NCI-H187 treated with DMSO at 0.1 percent for 48 hours (cell line): ENCODE measurements at regions not wholly inside any gene's neighbourhood (a gene's known extent, or its start where the extent isn't known, plus 50 kb on each side); places are given as distances from the start of the nearest gene placed in this dataset.

ENCODE experiments used
- DNase-seq: peaks from one replicate; lab custom pipeline; 2025; lab: John Stamatoyannopoulos, UW

DNA sequence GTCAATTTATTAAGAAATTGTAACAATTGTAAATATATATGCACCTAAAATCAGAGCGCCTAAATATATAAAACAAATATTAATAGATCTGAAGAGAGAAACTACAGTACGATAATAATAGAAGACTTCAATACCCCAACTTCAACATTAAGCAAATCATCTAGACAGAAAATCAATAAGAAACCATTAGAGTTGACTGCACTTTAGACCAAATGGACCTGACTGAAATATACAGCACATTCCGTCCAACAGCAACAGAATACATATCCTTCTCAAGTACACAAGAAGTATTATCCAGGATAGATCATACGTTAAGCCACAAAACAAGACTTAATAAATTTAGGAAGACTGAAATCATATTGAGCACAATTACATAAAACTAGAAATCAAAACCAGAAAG, 208.7 kb downstream of the MED10 start:
- no peak for DNase-seq

GRCh38 chr5:6166698-6167394, 211.5 kb downstream of the MED10 start:
- no peak for DNase-seq

- DNase-seq: no peak
Measured at GRCh38 chr5:6163913-6164312, 214.4 kb downstream of the MED10 start.

GRCh38 chr5:6162175-6162574, 216.2 kb downstream of the MED10 start:
- no peak for DNase-seq

GRCh38 chr5:6161257-6161656, 217.1 kb downstream of the MED10 start:
- no peak for DNase-seq

DNA sequence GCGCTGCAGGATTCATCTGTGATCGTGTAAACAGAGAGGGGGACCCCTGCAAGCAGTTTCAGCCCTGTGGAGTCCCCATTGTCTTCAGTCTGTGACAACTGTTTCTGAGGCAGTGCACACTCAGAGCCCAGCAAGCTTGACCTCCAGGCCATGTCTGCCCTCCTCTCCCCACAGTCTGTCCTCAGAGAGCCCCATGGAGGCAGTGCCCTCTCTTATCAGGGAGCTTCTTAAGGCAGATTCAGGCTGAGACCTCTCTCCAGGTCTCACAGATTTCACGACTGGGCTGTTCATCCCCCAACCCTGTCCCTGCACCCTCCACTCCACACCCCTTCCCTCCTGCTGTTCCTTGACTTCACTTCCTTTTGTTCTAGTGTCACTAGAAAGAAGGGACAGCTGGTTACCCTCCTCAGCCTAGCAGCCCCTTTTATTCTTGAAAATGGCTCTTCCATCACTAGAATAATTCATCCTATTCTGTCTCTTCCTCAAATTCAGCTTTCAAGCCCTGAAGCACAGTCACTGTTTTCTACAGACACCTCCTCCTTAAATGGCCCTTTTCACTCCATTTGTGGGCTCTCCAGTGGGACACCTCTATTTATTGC, 218.4 kb downstream of the MED10 start:
- DNase-seq: no peak

GRCh38 chr5:6158974-6159831, 219.1 kb downstream of the MED10 start:
- no peak for DNase-seq

DNA sequence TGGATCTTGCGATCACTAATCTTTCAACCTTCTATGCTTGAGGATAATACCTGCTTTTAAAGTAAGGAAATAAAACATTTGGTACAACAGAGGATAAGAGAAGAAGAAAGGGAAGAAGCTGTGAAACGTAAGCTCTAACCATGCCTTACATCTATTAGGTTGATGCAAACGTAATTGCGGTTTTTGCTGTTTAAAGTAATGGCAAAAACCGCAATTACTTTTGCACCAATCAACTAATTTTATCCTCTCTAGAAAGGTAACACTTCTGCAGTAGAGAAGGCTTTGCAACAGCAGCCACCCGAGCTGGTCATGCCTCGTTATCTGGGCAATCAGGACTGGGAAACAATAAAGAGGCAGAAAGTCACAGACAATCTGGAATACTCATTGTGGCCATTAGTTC, 224.1 kb downstream of the MED10 start:
- DNase-seq: no peak

DNA sequence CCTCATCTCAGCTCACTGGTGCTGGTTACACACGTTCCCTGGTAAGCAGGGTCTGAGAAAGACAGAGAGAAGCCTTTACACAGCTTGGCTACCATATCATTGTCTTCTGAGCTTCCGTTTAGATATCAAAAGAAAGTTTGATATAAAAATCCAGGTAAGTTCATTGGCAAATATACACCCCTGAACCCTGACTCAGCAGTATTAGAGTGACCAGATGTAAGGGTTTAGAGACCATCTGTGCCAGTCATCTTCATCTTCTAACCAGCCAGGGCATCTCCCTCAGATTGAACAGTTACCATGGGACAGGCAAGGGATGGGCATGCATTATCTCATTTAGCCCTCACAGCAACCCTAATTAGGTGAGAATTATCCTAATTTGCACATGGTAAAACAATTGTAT, 232.1 kb downstream of the MED10 start:
- no peak for DNase-seq

DNA sequence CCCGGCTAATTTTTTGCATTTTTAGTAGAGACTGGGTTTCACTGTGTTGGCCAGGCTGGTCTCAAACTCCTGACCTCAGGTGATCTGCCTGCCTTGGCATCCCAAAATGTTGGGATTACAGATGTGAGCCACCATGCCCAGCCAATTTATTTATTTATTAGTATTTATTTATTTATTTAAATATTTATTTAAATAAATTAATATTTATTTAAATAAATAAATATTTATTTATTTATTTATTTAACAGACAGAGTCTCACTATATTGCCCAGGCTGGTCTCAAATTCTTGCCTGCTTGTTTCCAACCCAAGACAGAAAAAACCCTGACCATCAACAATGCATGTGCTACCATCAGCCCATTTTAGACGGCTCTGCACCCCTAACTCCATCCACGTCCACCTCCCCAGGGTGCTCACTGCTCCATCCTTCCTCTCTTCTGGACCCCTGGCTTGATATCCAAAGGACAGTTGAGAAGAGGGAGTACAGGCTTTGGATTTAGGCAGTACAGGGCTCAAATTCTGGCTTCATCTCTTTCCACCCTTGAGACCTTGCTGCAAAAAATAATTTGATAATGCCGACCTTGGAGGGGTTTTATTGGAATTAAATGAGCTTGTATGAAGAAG, 232.6 kb downstream of the MED10 start:
- DNase-seq: no peak

- DNase-seq: no peak
Measured at GRCh38 chr5:6143523-6143922, 234.8 kb downstream of the MED10 start.

DNA sequence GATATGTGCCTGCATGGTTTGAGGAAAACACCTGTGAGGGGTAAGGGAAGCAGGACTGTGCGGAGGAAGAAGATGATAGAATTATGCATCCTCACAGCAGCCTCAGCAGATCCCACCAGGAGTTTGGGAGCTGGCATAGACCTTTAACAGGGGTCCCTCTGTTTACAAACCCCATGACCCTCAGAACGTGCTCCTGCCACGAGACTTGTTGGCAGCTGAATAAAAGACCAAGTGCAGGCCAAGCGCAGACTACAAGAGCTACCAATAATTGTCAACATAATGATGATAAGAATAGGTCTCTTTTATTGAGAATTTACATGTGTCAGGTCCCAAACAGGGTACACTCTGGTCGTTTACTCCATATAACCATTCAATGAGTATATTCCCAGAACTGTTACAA, 236.0 kb downstream of the MED10 start:
- no peak for DNase-seq

- no peak for DNase-seq
Measured at GRCh38 chr5:6140219-6140618, 238.1 kb downstream of the MED10 start.

DNA sequence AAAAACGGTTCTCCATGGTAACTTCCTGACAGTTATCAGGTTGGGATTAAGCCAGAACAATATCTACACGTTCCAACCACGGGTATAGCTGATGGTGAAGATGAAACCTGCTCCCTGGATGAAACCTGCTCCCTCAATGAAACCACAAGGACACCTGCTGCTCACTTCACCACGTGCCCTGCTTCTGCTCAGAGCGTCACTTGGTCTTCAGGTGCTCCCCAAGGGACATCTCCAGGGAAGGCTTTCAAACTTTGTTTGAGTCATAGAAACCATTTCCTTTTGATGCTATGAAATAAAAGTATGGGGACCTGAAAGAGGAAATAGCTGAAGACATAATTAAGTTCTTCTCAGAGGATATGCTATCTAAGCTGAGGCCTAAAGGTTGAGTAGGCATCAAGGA, 242.4 kb downstream of the MED10 start:
- DNase-seq: peak; percentile 19

- DNase-seq: no peak
Measured at GRCh38 chr5:6134281-6134680, 244.1 kb downstream of the MED10 start.

DNA sequence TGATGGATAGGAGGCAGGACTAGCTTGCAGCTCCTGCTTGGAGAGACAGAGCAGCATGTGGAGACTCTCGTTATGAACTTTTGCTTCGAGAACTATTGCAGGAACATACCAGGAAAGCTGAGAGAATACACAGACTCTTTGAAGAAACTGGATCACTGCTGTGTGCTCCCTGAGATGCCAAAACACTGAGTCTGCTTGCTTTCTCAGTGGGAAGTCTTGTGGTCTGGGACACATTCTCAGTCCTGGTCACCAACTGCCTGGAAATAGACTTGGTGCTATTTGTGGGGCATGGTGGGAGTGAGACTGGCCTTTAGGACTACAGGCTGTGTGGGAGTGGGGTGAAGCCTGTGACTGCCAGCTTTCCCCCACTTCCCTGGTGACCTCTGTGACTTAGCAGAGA, 252.6 kb downstream of the MED10 start:
- no peak for DNase-seq

- DNase-seq: no peak
Measured at GRCh38 chr5:6118691-6119090, 259.7 kb downstream of the MED10 start.

- no peak for DNase-seq
Measured at GRCh38 chr5:6117212-6117611, 261.1 kb downstream of the MED10 start.

DNA sequence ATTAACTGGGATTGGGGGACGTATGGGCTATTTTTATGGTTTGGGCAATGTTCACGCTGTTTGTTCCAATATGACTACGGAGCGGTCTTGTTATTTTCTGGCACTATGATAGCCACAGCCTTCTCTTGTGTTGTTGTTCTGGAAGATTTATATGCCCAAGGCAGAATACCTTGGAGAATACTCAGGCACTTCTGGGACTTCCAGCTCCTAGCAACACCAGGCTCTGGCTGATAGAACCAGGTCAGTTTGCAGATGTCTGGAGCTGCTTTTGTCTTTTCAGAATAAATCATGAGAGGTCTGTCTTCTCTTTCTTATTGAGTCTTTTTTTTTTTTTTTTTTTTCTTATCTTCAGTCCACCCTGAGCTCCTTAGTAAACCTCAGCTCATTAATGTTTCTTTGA, 262.5 kb downstream of the MED10 start:
- peak; percentile 55 for DNase-seq

GRCh38 chr5:6112538-6112937, 265.8 kb downstream of the MED10 start:
- no peak for DNase-seq

GRCh38 chr5:6112125-6112524, 266.2 kb downstream of the MED10 start:
- DNase-seq: no peak

DNA sequence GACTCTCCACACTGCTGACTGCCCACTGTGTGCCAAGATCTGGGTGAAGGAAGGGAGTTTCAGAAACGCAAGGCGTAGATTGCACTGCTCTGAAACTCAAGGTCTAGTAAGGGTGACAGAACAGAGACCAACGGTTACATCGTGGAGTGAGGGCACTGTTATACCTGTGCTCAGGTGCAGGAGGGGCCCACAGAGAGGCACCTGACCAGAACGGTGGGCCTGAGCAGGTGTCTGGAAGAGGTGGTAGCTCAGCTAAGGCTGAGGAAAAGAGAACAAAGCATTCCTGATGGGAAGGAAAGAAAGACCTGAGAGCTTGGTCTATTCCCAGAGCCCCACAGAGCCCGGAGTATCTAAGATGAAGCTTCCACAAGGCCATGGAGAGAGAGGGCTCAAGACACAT, 267.2 kb downstream of the MED10 start:
- DNase-seq: no peak
